ENCODE measurements at regions not wholly inside any gene's neighbourhood (a gene's known extent, or its start where the extent isn't known, plus 50 kb on each side); places are given as distances from the start of the nearest gene placed in this dataset.

DNA sequence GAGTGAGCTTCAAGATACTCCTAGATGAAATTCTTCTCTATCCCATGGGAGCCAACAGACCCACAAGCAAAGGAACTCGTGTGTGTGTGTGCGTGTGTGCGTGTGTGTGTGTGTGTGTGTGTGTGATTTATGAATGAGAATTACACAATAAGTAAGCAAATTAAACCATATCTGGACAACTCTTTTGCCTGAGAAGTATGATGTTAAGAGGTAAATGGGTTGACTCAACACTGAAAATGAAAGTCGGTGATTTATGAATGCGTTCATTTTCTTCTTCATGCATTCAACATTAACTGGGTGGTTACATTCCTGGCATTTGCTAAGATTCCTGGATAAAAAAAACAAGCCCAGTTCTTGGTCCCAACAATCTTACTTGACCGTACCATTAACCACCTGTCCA, 171.3 kb upstream of the ZNF462 start:
- TF ChIP-seq YY1 (IDR thresholded peaks at IDR 0.05; ENCODE audit: insufficient read depth, insufficient read length) = no peak
- H3K9ac ChIP-seq (ENCODE audit: insufficient read length, low read depth) = no peak overlapping the region
- H3K4me1 ChIP-seq (ENCODE audit: insufficient read depth, insufficient read length) = no peaks in the 10 kb centered on the region
- no peak for DNase-seq (ENCODE audit: low read depth, low spot score)
- no peaks in the 10 kb centered on the region for H3K36me3 ChIP-seq (ENCODE audit: insufficient read depth, insufficient read length, low read length)
- no peaks in the 10 kb centered on the region for H3K27me3 ChIP-seq (ENCODE audit: insufficient read depth, insufficient read length)
- H3K9me3 ChIP-seq (ENCODE audit: insufficient read depth, low read length) = no peaks in the 10 kb centered on the region
- no peak overlapping the region for H3K4me3 ChIP-seq (ENCODE audit: insufficient read length, low read depth)

DNA sequence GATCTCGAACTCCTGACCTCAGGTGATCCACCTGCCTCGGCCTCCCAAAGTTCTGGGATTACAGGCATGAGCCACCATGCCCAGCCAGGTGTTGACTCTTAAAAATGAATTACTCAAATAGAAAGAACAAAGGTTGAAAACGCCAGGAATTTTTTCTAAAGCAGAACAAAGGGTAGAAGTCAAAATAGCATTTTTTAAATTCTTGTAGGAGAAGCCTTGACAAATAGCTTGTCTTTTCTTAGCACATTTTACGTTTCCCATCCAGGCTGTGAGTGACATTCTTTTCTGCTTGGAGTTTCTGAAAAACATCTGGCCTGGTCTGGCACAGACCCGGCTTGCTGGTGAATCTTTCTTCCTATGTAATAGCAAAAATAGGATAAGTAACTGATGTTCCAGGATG, 169.4 kb upstream of the ZNF462 start:
- Histone ChIP-seq H3K9ac (ENCODE audit: insufficient read length, low read depth) (no peak overlapping the region), H3K4me1 (ENCODE audit: insufficient read depth, insufficient read length) (no peaks in the 10 kb centered on the region), H3K4me3 (ENCODE audit: insufficient read length, low read depth) (no peak overlapping the region), H3K9me3 (ENCODE audit: insufficient read depth, low read length) (no peaks in the 10 kb centered on the region), H3K36me3 (ENCODE audit: insufficient read depth, insufficient read length, low read length) (no peaks in the 10 kb centered on the region), H3K27me3 (ENCODE audit: insufficient read depth, insufficient read length) (no peaks in the 10 kb centered on the region)
- DNase-seq (ENCODE audit: low read depth, low spot score) = no peak
- TF ChIP-seq SUZ12 (IDR thresholded peaks at IDR 0.05; ENCODE audit: extremely low read depth, insufficient read depth, insufficient read length) (no peak), ZNF274 (IDR thresholded peaks at IDR 0.05; ENCODE audit: low read depth, low read length) (no peak), YY1 (IDR thresholded peaks at IDR 0.05; ENCODE audit: insufficient read depth, insufficient read length) (no peak)

DNA sequence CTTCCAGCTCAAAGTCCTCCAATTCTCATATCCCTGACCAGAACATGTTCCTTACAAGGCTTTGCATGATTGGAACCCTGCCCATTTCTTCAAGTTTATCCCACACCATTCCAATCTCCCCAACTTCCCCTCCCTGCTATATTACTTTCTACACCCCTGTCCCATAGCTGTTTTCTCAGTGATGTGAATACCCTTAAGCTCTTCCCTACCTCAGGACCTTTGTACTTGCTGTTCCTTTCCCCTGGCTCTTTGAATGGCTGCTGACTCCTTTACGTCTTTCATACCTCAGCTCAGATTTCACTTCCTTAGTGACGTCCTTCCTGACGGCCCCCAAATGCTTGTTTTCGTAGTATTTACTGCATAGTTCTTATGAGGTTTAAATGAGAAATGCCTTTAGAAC, 166.2 kb upstream of the ZNF462 start:
- no peak for TF ChIP-seq SUZ12 (IDR thresholded peaks at IDR 0.05; ENCODE audit: extremely low read depth, insufficient read depth, insufficient read length)
- no peak for TF ChIP-seq YY1 (IDR thresholded peaks at IDR 0.05; ENCODE audit: insufficient read depth, insufficient read length)
- TF ChIP-seq ZNF274 (IDR thresholded peaks at IDR 0.05; ENCODE audit: low read depth, low read length) = no peak
- Histone ChIP-seq H3K36me3 (ENCODE audit: insufficient read depth, insufficient read length, low read length) (no peaks in the 10 kb centered on the region), H3K9ac (ENCODE audit: insufficient read length, low read depth) (no peak overlapping the region), H3K4me1 (ENCODE audit: insufficient read depth, insufficient read length) (no peaks in the 10 kb centered on the region), H3K9me3 (ENCODE audit: insufficient read depth, low read length) (no peaks in the 10 kb centered on the region), H3K27me3 (ENCODE audit: insufficient read depth, insufficient read length) (no peaks in the 10 kb centered on the region), H3K4me3 (ENCODE audit: insufficient read length, low read depth) (no peak overlapping the region)
- DNase-seq (ENCODE audit: low read depth, low spot score) = no peak

DNA sequence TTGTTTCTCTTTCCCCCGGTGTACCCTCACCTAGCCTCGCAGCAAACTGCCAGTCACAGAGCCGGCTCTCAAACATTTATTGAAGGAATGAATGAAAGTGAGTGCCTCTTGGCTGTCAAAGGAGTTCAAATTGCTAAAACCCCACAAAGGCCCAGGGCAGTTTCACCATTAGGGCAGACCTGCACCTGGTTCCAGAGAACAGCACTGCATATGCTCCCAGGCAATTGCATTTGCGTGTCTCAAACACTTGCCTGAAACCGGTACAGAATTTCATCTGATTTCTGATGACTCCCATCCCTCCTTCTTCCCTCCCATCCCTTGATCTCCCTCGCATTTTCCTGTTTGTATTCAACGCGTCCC, 165.6 kb upstream of the ZNF462 start:
- H3K9me3 ChIP-seq (ENCODE audit: insufficient read depth, low read length) = no peaks in the 10 kb centered on the region
- no peak overlapping the region for H3K4me3 ChIP-seq (ENCODE audit: insufficient read length, low read depth)
- DNase-seq (ENCODE audit: low read depth, low spot score) = no peak
- TF ChIP-seq SUZ12 (IDR thresholded peaks at IDR 0.05; ENCODE audit: extremely low read depth, insufficient read depth, insufficient read length) (no peak), ZNF274 (IDR thresholded peaks at IDR 0.05; ENCODE audit: low read depth, low read length) (no peak), YY1 (IDR thresholded peaks at IDR 0.05; ENCODE audit: insufficient read depth, insufficient read length) (no peak)
- no peaks in the 10 kb centered on the region for H3K4me1 ChIP-seq (ENCODE audit: insufficient read depth, insufficient read length)
- no peak overlapping the region for H3K9ac ChIP-seq (ENCODE audit: insufficient read length, low read depth)
- H3K36me3 ChIP-seq (ENCODE audit: insufficient read depth, insufficient read length, low read length) = no peaks in the 10 kb centered on the region
- H3K27me3 ChIP-seq (ENCODE audit: insufficient read depth, insufficient read length) = no peaks in the 10 kb centered on the region

DNA sequence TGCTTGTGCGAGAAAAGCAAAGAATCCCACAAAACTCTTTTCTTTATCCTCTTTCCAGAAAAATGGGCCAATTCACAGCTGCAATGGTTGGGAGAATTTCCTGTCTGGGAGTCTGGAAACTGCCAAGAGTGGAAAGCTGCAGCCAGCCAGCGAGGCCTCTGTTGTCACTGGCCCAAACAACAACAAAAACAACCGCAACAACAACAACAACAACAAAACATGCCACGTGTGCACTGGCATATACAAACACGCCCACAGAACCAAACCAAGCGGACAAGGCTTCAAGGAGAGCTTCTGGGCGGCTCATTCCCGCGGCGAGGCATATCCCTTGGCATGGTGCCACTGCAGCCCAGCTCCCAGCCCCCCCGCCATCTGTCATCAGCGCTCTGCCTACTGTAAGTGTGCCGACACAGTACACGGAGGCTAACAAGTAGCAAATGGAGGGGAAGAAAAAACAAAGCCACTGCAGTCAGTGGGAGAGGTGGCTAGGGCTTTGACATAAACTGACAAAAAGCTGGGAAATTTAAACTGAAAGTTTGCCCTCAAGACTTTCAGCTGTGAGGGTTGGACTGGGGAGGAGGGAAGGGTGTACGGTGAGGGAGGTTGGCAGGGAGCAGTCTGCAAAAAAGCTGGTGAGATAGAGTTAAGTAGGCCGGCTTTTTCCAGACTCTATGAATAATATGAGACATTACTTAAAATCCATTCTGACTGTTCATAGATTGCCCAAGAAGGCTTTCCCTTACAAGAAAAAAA, 165.0 kb upstream of the ZNF462 start:
- H3K27me3 ChIP-seq (ENCODE audit: insufficient read depth, insufficient read length) = no peaks in the 10 kb centered on the region
- no peak overlapping the region for H3K9ac ChIP-seq (ENCODE audit: insufficient read length, low read depth)
- no peaks in the 10 kb centered on the region for H3K4me1 ChIP-seq (ENCODE audit: insufficient read depth, insufficient read length)
- no peak for TF ChIP-seq ZNF274 (IDR thresholded peaks at IDR 0.05; ENCODE audit: low read depth, low read length)
- no peak for TF ChIP-seq YY1 (IDR thresholded peaks at IDR 0.05; ENCODE audit: insufficient read depth, insufficient read length)
- TF ChIP-seq SUZ12 (IDR thresholded peaks at IDR 0.05; ENCODE audit: extremely low read depth, insufficient read depth, insufficient read length) = no peak
- no peak for DNase-seq (ENCODE audit: low read depth, low spot score)
- no peak overlapping the region for H3K4me3 ChIP-seq (ENCODE audit: insufficient read length, low read depth)
- no peaks in the 10 kb centered on the region for H3K36me3 ChIP-seq (ENCODE audit: insufficient read depth, insufficient read length, low read length)
- no peaks in the 10 kb centered on the region for H3K9me3 ChIP-seq (ENCODE audit: insufficient read depth, low read length)

DNA sequence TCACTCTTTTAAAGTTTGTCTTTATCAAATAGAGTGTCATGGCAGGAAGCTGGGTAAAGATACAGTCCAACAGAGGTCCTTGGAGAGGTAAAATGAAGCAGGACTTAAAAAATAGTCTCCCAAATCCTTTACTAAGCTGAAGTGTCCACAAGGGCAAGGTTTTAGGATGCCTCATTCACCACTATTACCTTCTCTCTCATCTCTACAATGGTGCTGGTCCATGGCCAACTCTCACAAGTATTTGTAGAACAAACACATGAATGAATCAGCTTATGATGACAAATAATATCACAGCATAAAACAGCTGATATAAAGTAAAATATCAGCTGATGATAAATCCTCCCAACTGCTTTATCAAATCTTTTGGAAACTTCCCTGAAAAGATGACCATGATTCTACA, 162.3 kb upstream of the ZNF462 start:
- no peaks in the 10 kb centered on the region for H3K36me3 ChIP-seq (ENCODE audit: insufficient read depth, insufficient read length, low read length)
- no peak for DNase-seq (ENCODE audit: low read depth, low spot score)
- H3K4me1 ChIP-seq (ENCODE audit: insufficient read depth, insufficient read length) = no peaks in the 10 kb centered on the region
- no peaks in the 10 kb centered on the region for H3K9me3 ChIP-seq (ENCODE audit: insufficient read depth, low read length)
- no peak for TF ChIP-seq ZNF274 (IDR thresholded peaks at IDR 0.05; ENCODE audit: low read depth, low read length)
- no peak for TF ChIP-seq YY1 (IDR thresholded peaks at IDR 0.05; ENCODE audit: insufficient read depth, insufficient read length)
- TF ChIP-seq SUZ12 (IDR thresholded peaks at IDR 0.05; ENCODE audit: extremely low read depth, insufficient read depth, insufficient read length) = no peak
- no peak overlapping the region for H3K4me3 ChIP-seq (ENCODE audit: insufficient read length, low read depth)
- no peaks in the 10 kb centered on the region for H3K27me3 ChIP-seq (ENCODE audit: insufficient read depth, insufficient read length)
- H3K9ac ChIP-seq (ENCODE audit: insufficient read length, low read depth) = no peak overlapping the region

DNA sequence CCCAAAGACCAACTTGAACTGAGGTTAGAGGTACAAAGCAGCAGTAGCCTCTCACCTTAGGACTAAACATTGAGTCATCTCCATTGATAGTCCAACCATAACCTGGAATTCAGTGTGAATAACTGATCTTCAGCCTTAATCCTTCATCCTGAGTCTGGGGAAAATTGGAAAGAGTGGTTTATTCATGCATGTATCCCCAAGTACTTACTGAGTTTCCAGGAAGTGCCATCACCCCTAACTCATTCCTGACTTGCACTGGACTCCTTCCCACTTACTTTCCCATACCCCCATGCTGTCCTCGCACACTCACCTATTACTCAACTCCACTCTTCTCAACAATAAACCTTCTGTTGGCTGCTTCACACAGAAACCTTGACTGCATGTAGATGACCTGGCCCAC, 161.4 kb upstream of the ZNF462 start:
- DNase-seq (ENCODE audit: low read depth, low spot score) = no peak
- Histone ChIP-seq H3K9ac (ENCODE audit: insufficient read length, low read depth) (no peak overlapping the region), H3K4me1 (ENCODE audit: insufficient read depth, insufficient read length) (no peaks in the 10 kb centered on the region), H3K9me3 (ENCODE audit: insufficient read depth, low read length) (no peaks in the 10 kb centered on the region), H3K27me3 (ENCODE audit: insufficient read depth, insufficient read length) (no peaks in the 10 kb centered on the region), H3K4me3 (ENCODE audit: insufficient read length, low read depth) (no peak overlapping the region), H3K36me3 (ENCODE audit: insufficient read depth, insufficient read length, low read length) (no peaks in the 10 kb centered on the region)
- TF ChIP-seq YY1 (IDR thresholded peaks at IDR 0.05; ENCODE audit: insufficient read depth, insufficient read length) (no peak), SUZ12 (IDR thresholded peaks at IDR 0.05; ENCODE audit: extremely low read depth, insufficient read depth, insufficient read length) (no peak), ZNF274 (IDR thresholded peaks at IDR 0.05; ENCODE audit: low read depth, low read length) (no peak)
